Mucosa of descending colon (tissue), 3 donors: ENCODE measurements at regions not wholly inside any gene's neighbourhood (a gene's known extent, or its start where the extent isn't known, plus 50 kb on each side); places are given as distances from the start of the nearest gene placed in this dataset.

Experiments used
- ATAC-seq: fragments of 200-7000 bp; cut with Tn5 transposase; one replicate; pipeline ENCODE4 v1.9.1; 2020; ENCODE audit warnings: mild to moderate bottlenecking, moderate library complexity
- DNase-seq, 3 donors: peaks; one replicate each; pipeline ENCODE4 v3.0.0-alpha.2; 2020
- H3K36me3 ChIP-seq: fragments of 200-600 bp; one replicate; pipeline ENCODE4 v1.8.0; 2021; ENCODE audit warnings: low read depth, mild to moderate bottlenecking
- H3K4me1 ChIP-seq: fragments of 200-600 bp; one replicate; pipeline ENCODE4 v1.8.0; 2021; ENCODE audit warnings: low read depth, mild to moderate bottlenecking
- H3K4me3 ChIP-seq: fragments of 200-600 bp; one replicate; pipeline ENCODE4 v1.8.0; 2021; ENCODE audit warnings: mild to moderate bottlenecking
- H3K9me3 ChIP-seq: fragments of 200-600 bp; one replicate; pipeline ENCODE4 v1.8.0; 2021; ENCODE audit warnings: mild to moderate bottlenecking
- intact Hi-C, 2 donors: fragments of 100-400 bp; cut with DNase I in 1 of 2; cut with micrococcal nuclease in 1 of 2; formaldehyde crosslinking; loops; one replicate each; pipeline versions ENCODE4 v1.11.0 to v1.11.1; 2022; cut with DNase I, micrococcal nuclease
- TF ChIP-seq, protein P1 (sequence below): fragments of 200-600 bp; IDR thresholded peaks from one replicate; pipeline ENCODE4 v1.8.0; 2022; ENCODE audit warnings: antibody characterized with exemption, mild to moderate bottlenecking
- donor health status: DM: no; HTN: no; CAD: no; lungs with moderate emphysema.
- donor health status: DM: no; HTN: no; CAD: no.
- donor health status: DM: no; HTN: yes; CAD: no.

DNA sequence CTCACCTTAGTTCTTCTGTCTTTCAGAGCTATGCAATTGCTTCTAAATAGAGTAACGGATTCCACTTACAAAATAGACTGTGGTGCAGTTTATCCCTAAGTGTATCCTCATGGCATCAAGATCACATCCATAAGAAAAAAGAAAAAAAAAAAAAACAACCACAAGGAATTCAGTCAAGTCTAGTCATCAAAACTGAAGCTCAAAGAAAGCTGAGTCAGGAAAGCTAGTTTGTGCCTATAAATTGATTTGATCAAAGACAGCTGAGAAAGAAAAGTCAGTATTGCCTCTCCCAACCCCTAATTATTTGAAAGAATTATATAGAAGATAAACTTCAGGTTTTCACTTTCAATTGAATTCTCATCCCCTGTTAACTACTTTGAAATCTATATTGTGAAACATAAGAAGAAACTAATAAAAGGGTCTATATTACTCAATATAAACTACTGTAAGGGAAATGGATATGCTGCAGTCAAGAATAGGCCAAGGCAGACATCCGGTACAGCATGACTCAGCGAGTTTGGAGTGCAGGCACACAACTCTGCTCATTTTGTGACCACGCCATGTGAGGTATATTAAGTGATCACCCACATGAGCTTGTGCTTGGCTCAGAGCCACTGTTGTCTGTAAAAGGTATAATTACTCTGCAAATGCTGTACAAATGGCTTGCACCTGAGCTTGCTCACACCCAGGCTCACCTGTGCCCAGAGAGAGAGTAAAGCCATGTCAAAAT is 568.1 kb upstream of the CRIM1 start:
- Histone ChIP-seq H3K36me3 (no peaks in the 10 kb centered on the region), H3K9me3 (peaks cover 3% of the 10 kb centered on the region), H3K4me3 (no peak overlapping the region), H3K4me1 (no peaks in the 10 kb centered on the region)
- DNase-seq (no peak), ATAC-seq (no peak)
- TF ChIP-seq, protein P1, sequence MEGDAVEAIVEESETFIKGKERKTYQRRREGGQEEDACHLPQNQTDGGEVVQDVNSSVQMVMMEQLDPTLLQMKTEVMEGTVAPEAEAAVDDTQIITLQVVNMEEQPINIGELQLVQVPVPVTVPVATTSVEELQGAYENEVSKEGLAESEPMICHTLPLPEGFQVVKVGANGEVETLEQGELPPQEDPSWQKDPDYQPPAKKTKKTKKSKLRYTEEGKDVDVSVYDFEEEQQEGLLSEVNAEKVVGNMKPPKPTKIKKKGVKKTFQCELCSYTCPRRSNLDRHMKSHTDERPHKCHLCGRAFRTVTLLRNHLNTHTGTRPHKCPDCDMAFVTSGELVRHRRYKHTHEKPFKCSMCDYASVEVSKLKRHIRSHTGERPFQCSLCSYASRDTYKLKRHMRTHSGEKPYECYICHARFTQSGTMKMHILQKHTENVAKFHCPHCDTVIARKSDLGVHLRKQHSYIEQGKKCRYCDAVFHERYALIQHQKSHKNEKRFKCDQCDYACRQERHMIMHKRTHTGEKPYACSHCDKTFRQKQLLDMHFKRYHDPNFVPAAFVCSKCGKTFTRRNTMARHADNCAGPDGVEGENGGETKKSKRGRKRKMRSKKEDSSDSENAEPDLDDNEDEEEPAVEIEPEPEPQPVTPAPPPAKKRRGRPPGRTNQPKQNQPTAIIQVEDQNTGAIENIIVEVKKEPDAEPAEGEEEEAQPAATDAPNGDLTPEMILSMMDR, result no peak
- intact Hi-C loops, result no loop called here

- TF ChIP-seq, protein P1, result no peak
- ATAC-seq (no peak), DNase-seq (no peak)
- intact Hi-C loops, result no loop called here
- H3K36me3 ChIP-seq, result no peaks in the 10 kb centered on the region
- peaks cover 3% of the 10 kb centered on the region for H3K9me3 ChIP-seq
- no peak overlapping the region for H3K4me3 ChIP-seq
- H3K4me1 ChIP-seq, result no peaks in the 10 kb centered on the region
Observed at GRCh38 chr2:35785564-35785963, 570.0 kb upstream of the CRIM1 start.

- ATAC-seq, result no peak
- no peak for DNase-seq
- intact Hi-C loops, result no loop called here
- TF ChIP-seq, protein P1, result no peak
- no peaks in the 10 kb centered on the region for H3K4me1 ChIP-seq
- H3K9me3 ChIP-seq, result peaks cover 3% of the 10 kb centered on the region
- no peak overlapping the region for H3K4me3 ChIP-seq
- no peaks in the 10 kb centered on the region for H3K36me3 ChIP-seq
Observed at GRCh38 chr2:35784777-35785176, 570.8 kb upstream of the CRIM1 start.

DNA sequence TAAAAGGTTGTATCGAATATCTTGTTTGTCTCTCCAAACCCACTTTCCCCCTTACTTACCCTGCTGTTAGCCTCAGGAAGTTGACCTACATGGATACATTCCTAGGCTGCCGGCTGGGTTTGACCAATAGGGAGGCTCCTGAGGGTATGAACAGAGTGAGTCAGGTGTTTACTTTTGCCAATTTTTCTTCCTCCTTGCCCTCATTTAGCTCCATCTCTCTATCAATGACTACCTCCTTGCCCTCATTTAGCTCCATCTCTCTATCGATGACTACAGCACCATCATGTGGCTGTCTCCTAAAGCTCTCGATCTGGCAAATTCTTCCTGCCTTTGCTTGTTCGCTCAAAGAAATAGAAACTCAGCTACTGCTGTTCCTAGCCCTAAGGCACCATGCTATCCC is 571.9 kb upstream of the CRIM1 start:
- Histone ChIP-seq H3K9me3 (peaks cover 3% of the 10 kb centered on the region), H3K4me3 (no peak overlapping the region), H3K36me3 (no peaks in the 10 kb centered on the region), H3K4me1 (no peaks in the 10 kb centered on the region)
- TF ChIP-seq, protein P1, result no peak
- ATAC-seq, result peak; percentile 66
- intact Hi-C loops, result no loop called here
- DNase-seq, result no peak

DNA sequence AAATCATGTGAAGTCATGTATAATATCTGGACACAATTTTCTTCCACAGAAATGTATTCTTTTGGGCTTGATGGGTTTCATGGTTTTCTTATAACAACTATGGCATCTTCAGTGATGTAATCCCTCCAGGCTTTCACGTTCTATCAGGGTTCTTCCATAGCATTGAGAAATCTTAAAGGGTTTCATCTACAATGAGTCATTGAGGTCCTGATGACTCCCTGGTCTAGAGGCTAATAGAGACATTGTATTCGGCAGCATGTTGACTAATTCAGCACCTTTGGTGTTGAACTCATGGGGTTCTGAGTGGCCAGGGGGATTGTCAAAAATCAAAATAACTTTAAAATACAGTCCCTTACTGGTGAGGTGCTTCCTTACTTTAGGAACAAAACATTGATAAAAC is 614.0 kb upstream of the CRIM1 start:
- ATAC-seq (no peak), DNase-seq (no peak)
- no peaks in the 10 kb centered on the region for H3K9me3 ChIP-seq
- intact Hi-C loops, result no loop called here
- no peak overlapping the region for H3K4me3 ChIP-seq
- no peaks in the 10 kb centered on the region for H3K36me3 ChIP-seq
- TF ChIP-seq, protein P1, result no peak
- H3K4me1 ChIP-seq, result no peaks in the 10 kb centered on the region

DNA sequence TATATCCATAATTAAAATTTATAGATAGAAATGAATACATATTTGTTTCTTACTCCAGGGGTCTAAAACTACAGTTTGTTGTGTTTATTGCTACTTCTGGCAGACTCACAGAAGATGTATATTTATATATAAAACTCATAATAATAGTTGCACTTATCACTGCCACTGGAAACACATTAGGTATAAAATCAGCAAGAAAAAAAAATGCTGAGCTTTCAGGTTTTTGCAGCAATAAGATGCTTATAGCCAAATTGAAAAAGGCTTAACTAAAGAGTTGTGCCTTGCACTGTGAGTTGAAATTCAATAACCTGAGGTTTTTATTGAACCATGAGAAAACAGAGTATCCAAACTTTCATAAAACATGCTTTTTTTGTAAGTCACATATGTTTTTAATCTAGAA is 623.9 kb upstream of the CRIM1 start:
- H3K36me3 ChIP-seq, result no peaks in the 10 kb centered on the region
- H3K4me3 ChIP-seq, result no peak overlapping the region
- no peaks in the 10 kb centered on the region for H3K4me1 ChIP-seq
- no peak for ATAC-seq
- TF ChIP-seq, protein P1, result no peak
- no peak for DNase-seq
- intact Hi-C loops, result no loop called here
- H3K9me3 ChIP-seq, result no peaks in the 10 kb centered on the region
